RWPE2 (cell line): ENCODE measurements at regions not wholly inside any gene's neighbourhood (a gene's known extent, or its start where the extent isn't known, plus 50 kb on each side); places are given as distances from the start of the nearest gene placed in this dataset.
A peak's percentile ranks its signal among the peaks of the same experiment; 100 is the strongest.
"Not testable (repeated sequence)": the region's sequence is repeated elsewhere in the genome, so short reads cannot be mapped to it uniquely, and the experiment has no call there.

ENCODE experiments used
- ATAC-seq: fragments of 200-7000 bp; cut with Tn5 transposase; 3 replicates; pipeline ENCODE4 v1.9.1; 2021; ENCODE audit warnings: low read depth
- DNase-seq: peaks from one replicate; pipeline ENCODE4 v3.0.0-alpha.2; 2020; ENCODE audit warnings: low spot score
- H3K27ac ChIP-seq: fragments of 450-650 bp; 2 replicates; pipeline ENCODE4 v1.5.1; 2017; ENCODE audit warnings: mild to moderate bottlenecking; ENCODE audit not compliant: poor library complexity, severe bottlenecking
- H3K27me3 ChIP-seq: fragments of 250-450 bp; sonication (Bioruptor Pico); 2 replicates; pipeline ENCODE4 v1.5.1; 2021; ENCODE audit warnings: mild to moderate bottlenecking, moderate library complexity; ENCODE audit not compliant: insufficient read depth, poor library complexity, severe bottlenecking
- H3K36me3 ChIP-seq: fragments of 250-450 bp; sonication (Bioruptor Pico); 2 replicates; pipeline ENCODE4 v1.5.1; 2020; ENCODE audit warnings: low read depth, mild to moderate bottlenecking, moderate library complexity
- H3K4me1 ChIP-seq: fragments of 250-450 bp; sonication (Bioruptor Pico); 2 replicates; pipeline ENCODE4 v1.5.1; 2021; ENCODE audit warnings: mild to moderate bottlenecking, moderate library complexity; ENCODE audit not compliant: insufficient read depth, poor library complexity, severe bottlenecking
- H3K4me3 ChIP-seq: fragments of 250-450 bp; sonication (Bioruptor Pico); 2 replicates; pipeline ENCODE4 v1.5.1; 2021; ENCODE audit warnings: mild to moderate bottlenecking, moderate library complexity; ENCODE audit not compliant: severe bottlenecking
- H3K9me3 ChIP-seq: fragments of 250-450 bp; sonication (Bioruptor Pico); 2 replicates; pipeline ENCODE4 v1.5.1; 2021; ENCODE audit warnings: mild to moderate bottlenecking, moderate library complexity; ENCODE audit not compliant: severe bottlenecking
- CTCF ChIP-seq: fragments of 450-650 bp; IDR thresholded peaks from one replicate; pipeline ENCODE4 v1.5.1; 2017; ENCODE audit warnings: mild to moderate bottlenecking, moderate library complexity; ENCODE audit not compliant: poor library complexity, severe bottlenecking

- no peak for ATAC-seq
Observed at GRCh38 chr11:127935081-127935480, 652.3 kb downstream of the ETS1 start.

GRCh38 chr11:127933961-127934360 is 653.4 kb downstream of the ETS1 start:
- not testable (repeated sequence) for ATAC-seq, H3K9me3 ChIP-seq, H3K27ac ChIP-seq, H3K27me3 ChIP-seq, H3K36me3 ChIP-seq, H3K4me1 ChIP-seq, H3K4me3 ChIP-seq, DNase-seq

More at GRCh38 chr11:127935081-127935480, 652.3 kb downstream of the ETS1 start:
- Histone ChIP-seq H3K36me3 (no peaks in the 10 kb centered on the region), H3K27me3 (no peaks in the 10 kb centered on the region), H3K9me3 (no peaks in the 10 kb centered on the region), H3K27ac (no peak overlapping the region), H3K4me1 (peaks cover 15% of the 10 kb centered on the region), H3K4me3 (no peak overlapping the region)
- no peak for DNase-seq
- TF ChIP-seq CTCF, result no peak

DNA sequence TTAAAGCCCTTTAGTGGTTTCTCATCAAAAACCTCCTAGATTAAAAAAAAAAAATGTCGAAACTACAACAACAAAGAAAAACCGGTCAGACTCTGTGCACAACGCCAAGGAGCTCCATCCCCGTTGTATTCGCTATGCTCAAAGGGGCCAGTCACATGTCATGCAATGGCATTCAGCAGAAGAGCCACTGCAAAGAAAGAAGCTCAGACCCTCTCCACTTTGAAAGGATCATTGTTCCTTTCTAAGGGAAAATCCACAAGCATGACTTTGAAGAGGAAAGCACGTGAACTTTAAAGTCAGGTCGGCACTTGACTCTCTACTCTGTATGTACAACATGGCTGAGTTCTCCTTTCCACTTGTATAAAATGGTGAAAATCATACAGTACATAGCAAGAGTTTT is 655.6 kb downstream of the ETS1 start:
- no peak for ATAC-seq
- no peak for DNase-seq
- no peaks in the 10 kb centered on the region for H3K4me1 ChIP-seq
- no peaks in the 10 kb centered on the region for H3K9me3 ChIP-seq
- no peaks in the 10 kb centered on the region for H3K36me3 ChIP-seq
- no peak overlapping the region for H3K4me3 ChIP-seq
- no peak overlapping the region for H3K27ac ChIP-seq
- TF ChIP-seq CTCF, result no peak
- H3K27me3 ChIP-seq, result no peaks in the 10 kb centered on the region

DNA sequence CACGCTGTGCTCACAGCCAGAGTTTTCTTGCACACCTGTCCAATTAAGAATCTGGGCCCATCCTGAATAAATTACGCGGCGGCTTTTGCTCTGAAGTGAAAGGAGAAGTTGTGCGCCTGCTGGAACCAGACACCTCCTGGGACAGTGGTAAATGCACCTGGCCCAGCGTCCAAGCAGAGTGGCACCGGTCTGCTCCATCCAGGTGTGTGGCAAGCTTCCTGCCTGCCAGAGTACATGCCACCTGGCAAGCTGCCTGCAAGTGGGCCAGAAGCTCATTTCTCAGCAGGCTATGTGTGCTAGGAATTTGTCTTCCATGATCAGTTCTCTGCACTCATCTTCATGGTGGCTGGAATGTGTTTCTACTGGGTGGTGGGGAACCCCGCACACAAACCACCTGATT is 660.6 kb downstream of the ETS1 start:
- Histone ChIP-seq H3K4me1 (no peaks in the 10 kb centered on the region), H3K9me3 (no peaks in the 10 kb centered on the region), H3K4me3 (no peak overlapping the region), H3K36me3 (no peaks in the 10 kb centered on the region), H3K27ac (no peak overlapping the region), H3K27me3 (no peaks in the 10 kb centered on the region)
- TF ChIP-seq CTCF, result no peak
- DNase-seq, result no peak
- no peak for ATAC-seq

- no peaks in the 10 kb centered on the region for H3K36me3 ChIP-seq
- DNase-seq, result no peak
- H3K4me1 ChIP-seq, result no peaks in the 10 kb centered on the region
- no peak for TF ChIP-seq CTCF
- no peaks in the 10 kb centered on the region for H3K9me3 ChIP-seq
- ATAC-seq, result peak; percentile 72
- H3K27me3 ChIP-seq, result no peaks in the 10 kb centered on the region
- peak overlapping the region; percentile 29 for H3K27ac ChIP-seq
- H3K4me3 ChIP-seq, result no peak overlapping the region
Observed at GRCh38 chr11:127925475-127925874, 661.9 kb downstream of the ETS1 start.
